Fibroblast of skin of back (primary cell): ENCODE measurements at regions not wholly inside any gene's neighbourhood (a gene's known extent, or its start where the extent isn't known, plus 50 kb on each side); places are given as distances from the start of the nearest gene placed in this dataset.
"Not testable (repeated sequence)": the region's sequence is repeated elsewhere in the genome, so short reads cannot be mapped to it uniquely, and the experiment has no call there.

ENCODE experiments used
- DNase-seq: peaks from one replicate; pipeline ENCODE4 v3.0.0-alpha.2; 2013

DNA sequence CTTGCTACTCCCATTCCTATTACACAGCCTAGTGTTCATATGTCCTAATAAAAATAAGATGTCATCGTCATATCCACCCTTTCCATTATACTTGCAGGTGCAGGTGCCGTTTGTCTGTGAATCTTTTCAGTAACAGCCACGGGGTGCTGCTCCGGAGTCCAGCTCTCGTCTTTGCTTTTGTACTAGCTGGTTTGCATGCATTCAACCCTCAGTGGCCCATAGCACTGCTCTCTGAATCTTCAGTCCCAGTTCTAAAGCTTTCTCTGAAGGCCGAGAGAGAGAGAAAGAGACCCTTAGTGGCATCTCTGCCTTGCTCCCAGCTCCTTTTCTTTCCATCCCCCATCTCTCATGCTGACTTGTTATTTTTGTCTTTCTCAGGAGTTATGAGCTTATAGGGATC is 468.5 kb downstream of the TMEM232 start:
- DNase-seq: no peak

DNA sequence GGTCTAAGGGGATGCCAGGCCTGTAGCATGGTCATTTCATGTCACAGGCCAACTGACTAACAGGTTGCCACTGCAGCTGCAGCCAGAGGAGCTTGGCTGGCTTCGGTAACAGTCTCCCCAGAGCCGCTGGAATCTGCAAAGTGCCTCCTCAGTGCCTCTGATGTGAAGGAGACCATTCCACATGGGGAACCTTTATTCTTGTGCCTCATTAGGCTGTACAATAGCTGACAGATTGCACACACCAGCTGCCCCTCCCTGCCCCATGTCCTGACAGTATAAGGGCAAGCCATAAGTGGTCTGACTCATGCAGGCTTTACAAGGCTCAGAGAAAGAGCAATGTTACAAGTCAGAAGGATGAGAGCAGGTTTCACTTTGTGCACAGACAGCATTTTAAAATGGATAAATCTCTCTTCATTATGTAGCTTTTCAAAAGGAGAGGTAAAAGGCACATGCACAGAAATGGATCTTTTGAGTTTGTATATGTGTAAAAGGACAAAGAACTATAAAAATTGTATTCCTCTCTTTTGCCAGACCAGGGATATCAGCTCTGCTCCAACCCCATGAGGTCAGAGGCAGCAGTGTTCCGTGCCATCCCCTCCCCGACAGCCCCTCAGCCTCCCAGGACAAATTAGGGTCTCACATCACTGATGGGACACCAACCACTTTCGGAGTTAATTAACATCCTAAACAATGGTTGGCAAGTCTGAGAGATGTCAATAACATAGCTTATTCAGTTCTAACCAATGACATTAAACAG is 467.8 kb downstream of the TMEM232 start:
- peak; percentile 73 for DNase-seq

DNA sequence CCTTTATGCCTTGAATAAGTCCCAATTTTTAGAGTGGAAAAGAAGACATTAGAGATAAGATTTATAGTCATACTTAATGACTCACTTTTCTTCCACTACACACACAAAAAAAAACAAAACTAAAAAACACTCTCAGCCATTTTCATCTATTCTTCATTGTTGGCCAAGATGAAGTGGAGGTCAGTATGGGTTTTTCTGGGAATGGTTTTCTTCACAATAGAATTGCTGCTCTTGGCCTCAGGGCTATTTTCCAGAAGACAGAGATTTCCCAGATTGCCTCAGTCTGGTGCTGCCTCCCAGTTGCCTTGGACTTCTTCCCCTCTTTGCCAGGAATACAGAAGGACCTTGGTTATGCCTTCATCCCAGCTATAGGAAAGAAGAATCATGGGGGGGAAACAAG is 463.7 kb downstream of the TMEM232 start:
- peak; percentile 17 for DNase-seq

DNA sequence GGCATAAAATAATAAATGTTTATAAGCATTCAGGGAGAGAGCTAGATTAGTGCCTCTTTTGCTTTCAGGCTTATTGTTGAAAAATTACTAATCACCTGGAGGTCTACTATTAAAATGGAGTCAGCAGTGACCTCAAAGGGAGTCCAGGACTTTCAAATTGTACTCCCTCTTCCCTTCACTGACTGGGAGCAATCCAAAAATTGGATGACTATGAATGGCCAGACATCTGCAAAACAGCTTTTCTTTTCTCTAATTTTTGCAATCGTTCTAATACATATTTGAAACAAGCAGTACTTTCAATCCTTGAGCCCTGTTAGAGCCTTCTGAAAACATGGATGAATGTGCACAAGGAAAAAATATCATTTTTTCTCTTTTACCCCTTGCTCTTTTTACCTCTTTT is 461.8 kb downstream of the TMEM232 start:
- DNase-seq: no peak

DNA sequence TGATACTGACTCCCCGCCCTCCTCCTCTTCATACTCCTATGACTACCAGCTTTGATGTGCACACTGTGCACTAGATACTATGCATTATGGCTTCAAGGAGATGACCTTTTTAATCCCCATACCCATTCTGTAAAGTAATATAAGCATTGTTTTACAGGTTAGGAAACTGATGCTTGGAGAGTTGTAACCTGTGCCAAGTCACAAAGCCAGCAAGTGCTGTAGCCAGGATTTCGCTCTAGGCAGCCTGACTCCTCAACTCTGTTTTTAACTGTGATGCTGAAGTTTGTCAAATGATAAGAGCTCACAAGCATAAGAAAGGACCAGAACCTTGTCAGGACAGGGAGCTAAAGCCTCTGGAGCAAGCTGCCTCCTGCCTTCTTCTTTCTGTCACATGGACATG is 461.3 kb downstream of the TMEM232 start:
- DNase-seq: no peak

DNA sequence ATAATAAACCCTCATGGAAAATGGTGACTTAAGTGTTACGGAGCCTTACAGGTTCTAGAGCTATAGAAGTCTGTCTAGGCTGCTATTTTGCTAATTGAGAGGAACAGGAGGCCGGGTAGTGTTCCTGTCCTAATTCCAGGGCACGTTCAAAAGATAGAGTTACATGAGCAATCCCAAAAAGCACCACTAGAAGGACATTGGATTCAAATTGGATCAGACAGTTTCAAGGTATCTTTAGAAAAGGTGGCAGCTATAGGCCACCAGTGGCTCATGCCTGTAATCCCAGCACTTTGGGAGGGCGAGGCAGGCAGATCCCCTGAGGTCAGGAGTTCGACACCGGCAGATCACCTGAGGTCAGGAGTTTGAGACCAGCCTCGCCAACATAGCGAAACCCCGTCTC is 458.8 kb downstream of the TMEM232 start:
- no peak for DNase-seq

DNA sequence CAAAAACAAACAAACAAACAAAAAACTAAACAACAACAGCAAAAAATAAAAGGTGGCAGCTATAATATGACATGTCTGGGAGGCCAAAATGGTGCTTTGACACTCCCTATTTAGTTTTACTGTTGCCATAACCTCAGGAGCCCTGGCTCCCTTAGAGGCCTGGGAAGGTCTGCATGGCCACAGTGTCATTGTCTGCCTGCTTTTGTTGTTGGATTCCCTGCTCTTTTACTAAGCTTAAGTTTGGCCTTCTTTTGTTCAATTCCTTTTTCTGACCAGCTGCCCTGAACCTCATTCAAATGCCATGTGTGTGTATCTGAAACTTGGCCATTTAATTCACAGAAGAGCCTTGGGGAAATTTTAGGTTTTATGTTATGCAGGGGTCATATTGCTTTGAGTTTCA is 458.2 kb downstream of the TMEM232 start:
- DNase-seq: no peak

DNA sequence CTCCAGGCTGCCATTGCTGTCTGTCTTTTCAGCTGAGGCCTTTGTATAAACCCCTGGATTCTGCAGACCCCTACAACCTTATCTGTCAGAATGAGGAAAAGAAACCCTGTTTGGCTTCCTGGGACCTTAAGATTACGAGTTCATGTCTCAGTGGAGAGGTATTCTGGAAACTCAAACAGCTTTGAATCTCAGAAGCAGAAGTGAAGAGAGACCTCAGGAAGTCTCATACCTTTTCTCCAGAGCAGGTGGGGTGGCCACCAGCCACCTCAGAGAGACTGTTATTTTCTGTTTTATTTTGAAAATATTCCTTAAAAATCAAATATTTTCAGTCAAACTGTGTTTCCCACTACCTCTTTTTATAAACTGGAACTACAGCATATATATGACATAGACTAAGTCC is 457.5 kb downstream of the TMEM232 start:
- no peak for DNase-seq

DNA sequence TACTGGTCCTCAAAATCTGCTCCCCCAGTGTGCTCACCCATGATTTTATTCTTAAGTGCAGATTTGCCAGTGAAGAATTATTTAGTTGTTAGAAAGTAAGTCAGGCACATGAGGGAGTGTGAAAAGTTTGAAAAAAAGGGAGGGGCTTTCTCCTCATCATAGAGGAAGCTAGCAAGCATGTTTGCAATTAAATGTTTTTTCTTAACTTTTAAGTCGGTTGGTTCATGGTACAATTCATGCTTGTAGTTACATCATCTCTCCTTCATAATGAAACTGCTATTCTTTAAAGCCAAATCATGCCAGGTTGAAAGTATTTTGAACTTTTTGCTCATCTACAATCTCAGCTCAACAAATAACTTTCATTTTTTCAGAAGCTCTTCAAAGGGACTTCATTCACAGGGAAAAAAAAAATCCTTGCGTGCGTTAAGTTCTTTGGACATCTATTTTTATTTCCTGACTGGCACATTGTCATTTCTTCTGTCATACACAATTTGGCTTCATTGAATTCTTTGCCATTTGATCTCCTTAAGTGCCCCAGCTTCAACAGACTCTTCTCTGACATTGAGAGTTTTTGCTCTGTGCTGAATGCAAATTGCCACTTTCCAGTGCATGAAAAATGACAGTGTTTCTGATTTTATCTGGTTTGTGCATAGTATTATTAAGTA is 456.9 kb downstream of the TMEM232 start:
- peak; percentile 32 for DNase-seq

DNA sequence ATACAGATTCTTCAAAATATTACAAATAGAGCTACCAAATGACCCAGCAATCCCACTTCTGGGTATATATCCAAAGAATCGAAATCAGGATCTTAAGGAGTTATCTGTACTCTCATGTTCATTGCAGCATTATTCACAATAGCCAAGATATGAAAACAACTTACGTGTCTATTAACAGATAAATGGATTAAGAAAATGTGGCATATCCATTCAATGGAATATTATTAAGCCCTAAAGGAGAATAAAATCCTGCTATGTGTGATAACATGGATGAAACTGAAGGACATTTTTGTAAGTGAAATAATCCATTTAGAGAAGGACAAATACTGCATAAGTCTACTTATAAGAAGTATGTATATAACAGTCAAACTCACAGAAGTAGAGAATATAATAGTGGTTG is 450.6 kb downstream of the TMEM232 start:
- DNase-seq: no peak

DNA sequence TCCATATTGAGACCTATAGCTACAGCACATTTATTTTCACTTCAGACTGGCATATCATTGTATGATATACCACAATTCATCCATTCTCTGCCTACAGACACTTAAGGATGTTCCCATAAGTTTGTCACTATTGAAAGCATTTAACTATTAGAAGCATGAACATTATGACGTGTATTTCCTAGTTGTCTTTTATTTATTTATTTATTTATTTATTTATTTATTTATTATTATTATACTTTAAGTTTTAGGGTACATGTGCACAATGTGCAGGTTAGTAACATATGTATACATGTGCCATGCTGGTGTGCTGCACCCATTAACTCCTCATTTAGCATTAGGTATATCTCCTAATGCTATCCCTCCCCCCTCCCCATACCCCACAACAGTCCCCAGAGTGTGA is 448.0 kb downstream of the TMEM232 start:
- not testable (repeated sequence) for DNase-seq

DNA sequence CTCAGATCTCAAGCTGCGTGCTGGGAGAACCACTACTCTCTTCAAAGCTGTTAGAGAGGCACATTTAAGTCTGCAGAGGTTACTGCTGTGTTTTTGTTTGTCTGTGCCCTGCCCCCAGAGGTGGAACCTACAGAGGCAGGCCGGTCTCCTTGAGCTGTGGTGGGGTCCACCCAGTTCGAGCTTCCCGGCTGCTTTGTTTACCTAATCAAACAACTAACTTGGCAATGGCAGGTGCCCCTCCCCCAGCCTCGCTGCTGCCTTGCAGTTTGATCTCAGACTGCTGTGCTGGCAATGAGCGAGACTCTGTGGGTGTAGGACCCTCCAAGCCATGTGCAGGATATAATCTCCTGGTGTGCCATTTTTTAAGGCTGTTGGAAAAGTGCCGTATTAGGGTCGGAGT is 442.4 kb downstream of the TMEM232 start:
- not testable (repeated sequence) for DNase-seq

DNA sequence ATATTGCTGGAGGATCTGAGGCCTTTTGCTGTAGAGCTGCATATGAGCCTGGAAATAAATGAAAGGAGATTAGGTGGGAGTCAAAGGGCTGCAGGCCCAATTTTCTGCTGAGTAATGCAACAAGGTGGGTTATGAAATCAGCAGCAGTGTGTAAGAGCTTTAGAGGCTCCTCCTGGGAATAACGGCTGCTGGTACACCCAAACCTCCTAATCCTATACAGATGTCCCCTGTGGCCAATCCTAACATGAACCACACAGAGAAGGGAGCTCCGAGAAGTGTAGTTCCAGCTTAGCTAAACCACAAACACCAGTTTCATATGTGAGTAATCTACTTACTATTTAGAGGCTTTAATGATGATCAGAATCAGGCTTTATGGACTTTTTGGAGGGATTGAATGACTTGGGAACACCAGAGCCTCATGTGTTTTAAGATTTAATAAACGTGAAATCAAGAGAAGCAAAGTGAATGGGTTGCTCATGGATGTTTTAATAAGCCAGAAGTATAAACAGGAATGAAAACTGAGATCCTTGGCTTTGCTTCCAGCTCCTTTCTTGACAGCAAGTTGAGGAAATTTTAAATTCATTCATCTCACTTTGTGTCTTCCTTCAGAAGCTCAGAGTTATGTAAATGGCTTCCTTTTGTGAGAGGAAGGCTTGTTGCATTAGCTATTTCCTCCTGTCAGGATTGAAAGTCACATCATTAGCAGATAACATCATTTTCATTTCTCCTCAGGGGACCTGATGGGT is 437.5 kb downstream of the TMEM232 start:
- peak; percentile 93 for DNase-seq

DNA sequence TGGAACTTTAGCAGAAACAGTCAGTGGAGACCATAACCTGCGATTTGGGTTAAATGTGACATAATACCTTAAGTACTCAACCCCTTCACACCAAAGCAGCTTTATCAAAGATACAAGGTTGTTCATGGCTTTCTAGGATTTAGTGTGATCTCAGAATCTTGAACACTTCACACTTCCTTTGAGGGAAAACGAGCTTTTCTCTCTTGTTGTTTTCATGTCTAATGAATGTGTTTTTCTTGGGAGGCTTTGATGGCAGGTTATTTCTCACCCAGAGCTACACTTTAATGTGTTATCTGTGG is 437.0 kb downstream of the TMEM232 start:
- no peak for DNase-seq

DNA sequence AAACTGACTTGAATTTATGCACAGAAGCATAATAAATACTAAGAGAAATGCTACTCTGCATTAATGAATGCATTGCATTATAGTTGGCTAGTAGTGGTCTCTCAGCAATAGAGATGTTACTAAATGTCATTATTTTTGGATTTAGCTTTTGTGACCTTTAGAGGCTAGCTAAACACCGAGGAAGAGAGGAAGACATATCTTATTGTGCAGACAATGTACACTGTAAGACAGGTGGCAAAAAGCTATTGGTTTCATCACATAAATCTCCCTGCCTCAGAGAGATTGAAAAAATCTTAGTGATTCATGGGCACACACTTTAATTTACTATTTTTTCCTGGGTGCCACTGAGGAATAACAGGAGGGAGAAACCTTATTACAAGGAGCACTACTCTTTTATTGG is 435.9 kb downstream of the TMEM232 start:
- DNase-seq: no peak

DNA sequence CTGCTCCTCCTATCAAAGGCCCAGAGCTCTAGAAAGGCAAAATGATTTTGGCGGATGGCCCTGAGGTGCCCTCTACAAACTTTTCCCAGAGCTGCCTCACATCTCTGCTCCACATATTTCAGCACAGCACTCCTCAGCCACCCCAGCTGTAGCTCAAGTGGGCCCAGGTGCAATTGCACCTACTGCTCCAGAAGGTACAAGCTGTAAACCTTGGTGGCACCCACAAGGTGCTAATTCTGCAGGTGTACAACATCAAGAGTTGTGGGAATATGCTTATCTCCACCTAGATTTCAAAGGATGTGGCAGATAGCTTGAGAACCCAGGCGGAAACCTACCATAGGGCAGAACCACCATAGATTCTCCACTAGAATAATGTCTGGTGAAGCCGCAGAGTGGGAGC is 432.2 kb downstream of the TMEM232 start:
- no peak for DNase-seq

DNA sequence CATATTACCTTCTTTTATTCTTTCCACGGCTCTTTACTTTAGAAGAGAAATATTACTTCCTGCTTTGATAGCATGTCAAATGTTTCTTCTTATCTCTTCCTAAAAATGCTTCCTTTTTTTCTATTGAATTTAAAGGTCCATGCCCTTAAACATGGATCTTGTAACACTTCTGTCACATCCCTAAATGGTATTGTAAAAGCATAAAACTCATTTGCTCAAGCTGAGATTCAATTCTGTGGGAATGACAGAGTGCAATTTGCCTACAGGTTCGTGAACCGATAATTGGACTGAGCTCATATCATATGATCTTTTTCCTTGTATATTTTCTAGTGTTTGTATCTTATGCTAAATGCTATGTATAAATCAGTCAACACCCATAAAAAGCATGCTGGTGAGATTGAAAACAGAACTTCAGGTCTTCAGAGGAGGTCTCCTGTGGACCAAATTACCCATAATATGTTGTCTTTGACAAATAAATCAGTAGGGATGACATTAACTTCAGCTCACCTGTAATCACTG is 429.3 kb downstream of the TMEM232 start:
- no peak for DNase-seq

DNA sequence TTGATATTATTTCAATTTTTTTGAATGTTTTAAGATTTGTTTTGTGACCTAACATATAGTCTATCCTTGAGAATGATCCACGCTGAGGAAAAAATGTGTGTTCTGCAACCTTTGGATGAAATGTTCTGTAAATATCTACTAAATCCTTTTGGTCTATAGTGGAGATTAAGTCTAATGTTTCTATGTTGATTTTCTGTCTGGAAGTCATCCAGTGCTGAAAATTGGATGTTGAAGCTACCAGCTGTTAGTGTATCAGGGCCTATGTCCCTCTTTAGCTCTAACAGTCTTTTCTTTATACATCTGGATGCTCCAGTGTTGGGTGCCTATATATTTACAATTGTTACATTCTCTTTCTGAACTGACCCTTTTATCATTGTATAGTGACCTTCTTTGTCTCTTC is 422.3 kb downstream of the TMEM232 start:
- no peak for DNase-seq

DNA sequence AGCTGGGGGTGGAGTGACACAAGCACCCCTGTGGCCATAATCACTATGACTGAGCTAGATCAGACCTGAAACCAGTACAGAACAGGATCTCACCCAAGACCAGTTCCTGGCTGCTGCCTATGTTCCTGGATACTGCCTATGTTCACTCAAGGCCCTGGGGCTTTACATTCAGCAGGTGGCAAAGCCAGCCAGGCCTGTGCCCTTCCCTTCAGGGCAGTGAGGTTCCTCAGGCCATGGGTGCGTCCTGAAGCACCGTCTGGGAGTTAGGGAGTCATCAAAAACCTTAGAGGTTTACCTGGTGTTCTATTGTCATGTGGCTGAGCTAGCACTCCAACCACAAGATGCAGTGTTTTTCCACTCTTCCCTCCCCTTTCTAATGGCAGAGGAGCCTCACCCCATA is 419.8 kb downstream of the TMEM232 start:
- no peak for DNase-seq

DNA sequence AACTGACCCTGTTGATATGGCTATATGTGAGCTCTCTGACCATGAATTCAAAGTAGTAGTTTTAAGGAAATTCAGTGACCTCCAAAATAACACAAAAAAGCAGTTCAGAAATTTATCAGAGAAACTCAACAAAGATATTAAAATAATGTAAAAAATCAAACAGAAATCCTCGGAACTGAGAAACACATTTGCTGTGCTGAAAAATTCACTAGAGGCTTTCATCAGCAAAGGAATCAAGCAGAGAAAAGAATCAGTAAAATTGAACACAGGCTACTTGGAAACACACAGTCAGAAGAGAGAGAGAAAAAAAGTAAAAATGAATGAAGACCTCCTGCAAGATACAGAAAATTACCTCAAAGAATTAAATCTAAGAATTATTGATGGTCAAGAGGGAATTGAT is 417.2 kb downstream of the TMEM232 start:
- DNase-seq: no peak

DNA sequence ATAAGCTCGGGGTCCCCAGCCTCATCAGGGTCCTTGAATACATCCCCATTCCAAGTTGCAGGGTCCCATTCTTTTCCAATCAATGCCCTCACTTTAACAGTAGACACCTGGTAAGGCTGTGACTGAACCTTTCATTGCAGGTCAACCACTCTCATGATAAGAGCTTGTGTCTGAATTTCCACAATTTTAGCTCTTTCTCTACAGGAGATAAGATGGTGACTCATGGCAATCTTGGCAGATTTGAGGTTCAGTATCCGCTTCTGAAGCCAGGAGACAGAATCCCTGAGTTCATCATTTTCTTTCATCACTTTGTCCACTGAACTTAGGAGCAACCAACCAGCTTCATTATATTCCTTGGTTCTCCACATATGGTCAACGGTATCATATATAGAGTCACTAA is 409.9 kb downstream of the TMEM232 start:
- not testable (repeated sequence) for DNase-seq

DNA sequence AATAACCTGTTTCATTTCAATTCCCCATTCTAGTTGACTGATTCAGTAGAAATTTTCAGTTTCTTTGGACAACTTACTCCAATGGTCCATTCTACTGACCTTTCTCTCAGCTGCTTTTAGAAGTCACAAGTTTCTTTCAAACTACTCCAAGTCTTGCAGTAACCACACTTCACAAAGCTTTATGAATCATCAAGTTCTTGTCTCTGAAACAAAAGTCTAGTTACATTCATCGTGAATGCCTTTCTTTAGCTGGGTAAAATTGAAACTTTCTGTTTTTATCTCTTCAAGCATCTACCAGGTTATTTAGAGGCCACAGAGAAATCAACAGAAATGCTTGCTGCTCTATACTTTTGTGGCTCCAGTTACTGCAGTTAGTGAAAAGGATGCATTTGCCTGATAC is 405.4 kb downstream of the TMEM232 start:
- peak; percentile 19 for DNase-seq

DNA sequence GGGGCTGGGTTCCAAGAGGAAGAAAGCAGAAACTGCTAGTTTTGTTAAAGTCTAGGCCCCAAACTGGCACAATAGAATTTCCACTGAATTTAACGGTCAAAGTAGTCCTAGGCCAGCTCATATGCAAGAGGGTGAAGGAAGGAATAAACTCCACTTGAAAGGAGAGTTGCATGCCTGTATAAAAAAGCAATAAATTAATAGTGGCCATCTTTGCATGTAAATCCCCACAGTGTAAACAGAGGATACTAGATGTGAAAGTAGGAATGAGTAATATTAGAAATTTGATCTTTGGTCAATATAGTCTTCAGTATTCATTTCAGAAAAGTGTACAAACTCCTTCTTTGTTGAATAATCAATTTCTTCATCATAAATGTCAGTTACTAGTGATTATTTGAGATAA is 403.1 kb downstream of the TMEM232 start:
- DNase-seq: no peak

DNA sequence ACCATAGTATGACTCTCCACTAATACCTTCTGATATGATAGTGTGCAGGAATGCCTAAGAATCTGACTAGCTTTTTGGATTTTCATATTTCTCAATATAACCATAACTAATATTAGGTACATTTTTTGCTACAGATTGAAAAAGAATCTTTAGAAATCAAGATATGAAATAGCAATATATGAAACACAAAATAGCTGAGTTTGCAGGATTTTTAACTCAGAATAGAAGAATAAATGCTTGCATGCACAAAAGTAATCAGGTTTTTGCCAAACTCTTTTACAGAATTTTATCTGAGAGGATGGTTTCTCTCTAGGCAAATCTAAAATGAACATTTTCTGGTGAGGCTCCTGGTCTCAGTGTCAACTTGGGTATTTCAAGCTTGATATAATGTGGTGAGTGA is 402.6 kb downstream of the TMEM232 start:
- DNase-seq: no peak
